Limb (tissue), 2 donors: ENCODE measurements at regions not wholly inside any gene's neighbourhood (a gene's known extent, or its start where the extent isn't known, plus 50 kb on each side); places are given as distances from the start of the nearest gene placed in this dataset.
"Not testable (repeated sequence)": the region's sequence is repeated elsewhere in the genome, so short reads cannot be mapped to it uniquely, and the experiment has no call there.

Source experiments
- DNase-seq, 2 donors: peaks; one replicate each; pipeline ENCODE4 v3.0.0-alpha.2; 2016; ENCODE audit errors: extremely low spot score in 2 of 2

- no peak for DNase-seq
Measured at GRCh38 chr3:10625323-10625722, 119.9 kb upstream of the ATP2B2 start.

- no peak for DNase-seq
Measured at GRCh38 chr3:10627884-10628572, 122.6 kb upstream of the ATP2B2 start.

- no peak for DNase-seq
Measured at GRCh38 chr3:10628891-10629670, 123.7 kb upstream of the ATP2B2 start.

GRCh38 chr3:10629671-10630040 is 124.3 kb upstream of the ATP2B2 start:
- no peak for DNase-seq

GRCh38 chr3:10631224-10631623 is 125.8 kb upstream of the ATP2B2 start:
- DNase-seq, result no peak

- DNase-seq, result no peak
Measured at GRCh38 chr3:10632125-10632524, 126.7 kb upstream of the ATP2B2 start.

GRCh38 chr3:10632741-10633140 is 127.4 kb upstream of the ATP2B2 start:
- DNase-seq, result no peak

GRCh38 chr3:10635446-10636076 is 130.2 kb upstream of the ATP2B2 start:
- DNase-seq, result no peak

- DNase-seq, result no peak
Measured at GRCh38 chr3:10637342-10637741, 132.0 kb upstream of the ATP2B2 start.

- DNase-seq, result no peak
Measured at GRCh38 chr3:10638466-10638865, 133.1 kb upstream of the ATP2B2 start.

GRCh38 chr3:10641760-10642159 is 136.4 kb upstream of the ATP2B2 start:
- DNase-seq, result no peak

GRCh38 chr3:10644189-10644588 is 138.8 kb upstream of the ATP2B2 start:
- DNase-seq, result no peak

- DNase-seq, result no peak
Measured at GRCh38 chr3:10645800-10646199, 140.4 kb upstream of the ATP2B2 start.

GRCh38 chr3:10646531-10647335 is 141.3 kb upstream of the ATP2B2 start:
- DNase-seq, result no peak

GRCh38 chr3:10647376-10647775 is 142.0 kb upstream of the ATP2B2 start:
- no peak for DNase-seq

GRCh38 chr3:10648181-10648580 is 142.8 kb upstream of the ATP2B2 start:
- no peak for DNase-seq

GRCh38 chr3:10649463-10649862 is 144.1 kb upstream of the ATP2B2 start:
- not testable (repeated sequence) for DNase-seq

GRCh38 chr3:10651506-10651905 is 146.1 kb upstream of the ATP2B2 start:
- no peak for DNase-seq

- no peak for DNase-seq
Measured at GRCh38 chr3:10653241-10653640, 147.9 kb upstream of the ATP2B2 start.

GRCh38 chr3:10653866-10654611 is 148.7 kb upstream of the ATP2B2 start:
- no peak for DNase-seq

GRCh38 chr3:10655105-10655504 is 149.7 kb upstream of the ATP2B2 start:
- DNase-seq, result no peak
